ENCODE measurements at regions not wholly inside any gene's neighbourhood (a gene's known extent, or its start where the extent isn't known, plus 50 kb on each side); places are given as distances from the start of the nearest gene placed in this dataset.

DNA sequence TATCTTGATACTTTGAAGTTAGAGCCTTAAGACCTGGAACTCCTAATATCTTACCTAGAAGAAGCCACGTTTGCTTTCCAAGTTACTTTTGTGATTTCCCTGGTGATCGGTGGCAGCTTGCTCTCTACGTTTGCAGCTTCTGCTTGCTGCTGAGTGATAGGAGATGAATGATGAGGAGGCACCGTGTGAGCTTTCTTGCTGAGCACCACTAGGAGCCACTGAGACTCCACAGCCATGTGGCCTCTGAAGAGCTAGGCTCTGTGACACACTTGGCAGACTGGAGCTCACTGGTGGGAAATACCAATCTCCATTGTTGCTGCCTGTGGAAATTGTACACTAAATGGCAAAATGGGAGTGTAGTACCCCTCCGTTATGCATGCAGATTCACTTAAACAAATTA lies 161.8 kb downstream of the IBTK start:
- H3K27me3 ChIP-seq (ENCODE audit: low read length) = no peaks in the 10 kb centered on the region
- H3K9me2 ChIP-seq (replicated peaks; ENCODE audit: low read length) = no peaks in the 10 kb centered on the region
- H3K9me3 ChIP-seq (ENCODE audit: low read length) = no peaks in the 10 kb centered on the region
- H3K36me3 ChIP-seq (ENCODE audit: low read depth, low read length) = no peaks in the 10 kb centered on the region
- no TSS peak for BruUV-seq (replicated peaks)
- H3K4me3 ChIP-seq (ENCODE audit: low read length) = no peak overlapping the region
- H3K27ac ChIP-seq (ENCODE audit: low read length) = no peak overlapping the region
- no peak overlapping the region for H3K9ac ChIP-seq (ENCODE audit: low read length)
- no peaks in the 10 kb centered on the region for H4K20me1 ChIP-seq (ENCODE audit: low read length)
- DNase-seq (no peak), ATAC-seq (no peak)
- no peak overlapping the region for H2AFZ ChIP-seq (ENCODE audit: low read length)
- ChIA-PET POLR2A (ENCODE audit: unreplicated experiment) (no interaction called here), CTCF (no interaction called here)
- no peaks in the 10 kb centered on the region for H3F3A ChIP-seq (ENCODE audit: low read length, unreplicated experiment)
- intact Hi-C loops (cut with micrococcal nuclease) = no loop called here
- H3K79me2 ChIP-seq (ENCODE audit: low read length) = no peaks in the 10 kb centered on the region
- H3K4me2 ChIP-seq (ENCODE audit: low read length) = no peak overlapping the region
- H3K4me1 ChIP-seq (ENCODE audit: insufficient read depth, low read length) = peaks cover 5% of the 10 kb centered on the region
- TF ChIP-seq EZH2 (IDR thresholded peaks at IDR 0.05; ENCODE audit: low read length, unreplicated experiment) = no peak
- no peak for TF ChIP-seq EZH2phosphoT487 (IDR thresholded peaks at IDR 0.05; ENCODE audit: borderline replicate concordance, low read length)
- TF ChIP-seq, protein P1, sequence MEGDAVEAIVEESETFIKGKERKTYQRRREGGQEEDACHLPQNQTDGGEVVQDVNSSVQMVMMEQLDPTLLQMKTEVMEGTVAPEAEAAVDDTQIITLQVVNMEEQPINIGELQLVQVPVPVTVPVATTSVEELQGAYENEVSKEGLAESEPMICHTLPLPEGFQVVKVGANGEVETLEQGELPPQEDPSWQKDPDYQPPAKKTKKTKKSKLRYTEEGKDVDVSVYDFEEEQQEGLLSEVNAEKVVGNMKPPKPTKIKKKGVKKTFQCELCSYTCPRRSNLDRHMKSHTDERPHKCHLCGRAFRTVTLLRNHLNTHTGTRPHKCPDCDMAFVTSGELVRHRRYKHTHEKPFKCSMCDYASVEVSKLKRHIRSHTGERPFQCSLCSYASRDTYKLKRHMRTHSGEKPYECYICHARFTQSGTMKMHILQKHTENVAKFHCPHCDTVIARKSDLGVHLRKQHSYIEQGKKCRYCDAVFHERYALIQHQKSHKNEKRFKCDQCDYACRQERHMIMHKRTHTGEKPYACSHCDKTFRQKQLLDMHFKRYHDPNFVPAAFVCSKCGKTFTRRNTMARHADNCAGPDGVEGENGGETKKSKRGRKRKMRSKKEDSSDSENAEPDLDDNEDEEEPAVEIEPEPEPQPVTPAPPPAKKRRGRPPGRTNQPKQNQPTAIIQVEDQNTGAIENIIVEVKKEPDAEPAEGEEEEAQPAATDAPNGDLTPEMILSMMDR (conservative IDR thresholded peaks at IDR 0.05; ENCODE audit: low read depth, low read length) = no peak

DNA sequence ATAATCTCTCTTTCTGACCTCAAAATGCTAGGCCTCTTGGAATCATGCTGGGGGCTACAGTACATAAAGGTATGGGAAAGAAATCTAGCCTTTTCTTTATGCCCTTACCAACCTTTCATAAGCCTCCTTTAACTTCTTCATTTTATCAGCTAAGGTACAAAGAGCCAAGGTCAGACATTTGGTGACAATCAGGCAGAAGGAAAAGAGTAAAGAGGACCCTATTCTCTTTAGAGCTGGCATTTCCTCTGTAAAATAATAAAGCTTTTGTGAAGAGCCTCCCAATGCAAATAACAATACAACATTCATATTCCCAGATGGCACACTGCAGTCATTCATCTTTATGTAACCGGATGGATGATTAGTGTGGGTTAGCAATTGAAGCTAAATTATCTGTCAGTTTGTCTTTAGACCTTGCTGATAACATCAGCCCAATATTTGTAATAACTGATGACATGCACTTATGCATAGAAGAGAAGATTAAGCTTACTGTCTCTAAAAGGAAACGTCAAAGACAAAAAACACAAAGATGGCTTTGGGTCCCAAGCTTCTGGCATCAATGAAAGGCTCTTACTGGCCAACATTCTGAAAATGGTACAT lies 163.1 kb downstream of the IBTK start:
- no peaks in the 10 kb centered on the region for H3K9me3 ChIP-seq (ENCODE audit: low read length)
- H3K27ac ChIP-seq (ENCODE audit: low read length) = no peak overlapping the region
- H4K20me1 ChIP-seq (ENCODE audit: low read length) = no peaks in the 10 kb centered on the region
- no peaks in the 10 kb centered on the region for H3K79me2 ChIP-seq (ENCODE audit: low read length)
- no peak overlapping the region for H2AFZ ChIP-seq (ENCODE audit: low read length)
- H3K9ac ChIP-seq (ENCODE audit: low read length) = no peak overlapping the region
- no TSS peak for BruUV-seq (replicated peaks)
- CTCF ChIA-PET = no interaction called here
- H3K4me2 ChIP-seq (ENCODE audit: low read length) = no peak overlapping the region
- ATAC-seq (no peak), DNase-seq (no peak)
- TF ChIP-seq, protein P1 (conservative IDR thresholded peaks at IDR 0.05; ENCODE audit: low read depth, low read length) = no peak
- TF ChIP-seq EZH2phosphoT487 (IDR thresholded peaks at IDR 0.05; ENCODE audit: borderline replicate concordance, low read length) = no peak
- TF ChIP-seq EZH2 (IDR thresholded peaks at IDR 0.05; ENCODE audit: low read length, unreplicated experiment) = no peak
- POLR2A ChIA-PET (ENCODE audit: unreplicated experiment) = no interaction called here
- H3F3A ChIP-seq (ENCODE audit: low read length, unreplicated experiment) = no peaks in the 10 kb centered on the region
- peaks cover 5% of the 10 kb centered on the region for H3K4me1 ChIP-seq (ENCODE audit: insufficient read depth, low read length)
- intact Hi-C loops (cut with micrococcal nuclease) = no loop called here
- no peaks in the 10 kb centered on the region for H3K27me3 ChIP-seq (ENCODE audit: low read length)
- no peak overlapping the region for H3K4me3 ChIP-seq (ENCODE audit: low read length)
- no peaks in the 10 kb centered on the region for H3K36me3 ChIP-seq (ENCODE audit: low read depth, low read length)
- H3K9me2 ChIP-seq (replicated peaks; ENCODE audit: low read length) = no peaks in the 10 kb centered on the region

DNA sequence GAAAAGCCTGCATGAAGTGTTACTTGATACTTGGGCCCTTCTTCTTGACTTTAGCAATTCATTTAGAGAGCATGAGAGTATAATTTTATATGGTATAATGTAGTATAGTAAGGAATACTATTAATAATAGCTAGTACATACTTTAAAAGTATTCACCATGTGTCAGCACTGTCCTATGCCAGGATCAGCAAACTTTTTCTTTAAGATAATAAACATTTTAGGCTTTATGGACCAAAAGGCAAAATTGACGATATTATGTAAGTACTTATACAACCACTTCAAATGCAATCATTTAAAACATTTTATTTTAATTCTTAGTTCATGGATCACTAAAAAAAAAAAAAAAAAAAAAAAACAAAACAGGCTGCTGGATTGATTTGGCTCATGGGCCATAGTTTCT lies 163.9 kb downstream of the IBTK start:
- no TSS peak for BruUV-seq (replicated peaks)
- Histone ChIP-seq H3F3A (ENCODE audit: low read length, unreplicated experiment) (no peaks in the 10 kb centered on the region), H3K27ac (ENCODE audit: low read length) (no peak overlapping the region), H3K9me3 (ENCODE audit: low read length) (no peaks in the 10 kb centered on the region), H3K4me3 (ENCODE audit: low read length) (no peak overlapping the region), H2AFZ (ENCODE audit: low read length) (no peak overlapping the region), H3K4me2 (ENCODE audit: low read length) (no peak overlapping the region), H3K9me2 (replicated peaks; ENCODE audit: low read length) (no peaks in the 10 kb centered on the region), H3K27me3 (ENCODE audit: low read length) (no peaks in the 10 kb centered on the region), H3K9ac (ENCODE audit: low read length) (no peak overlapping the region), H3K79me2 (ENCODE audit: low read length) (no peaks in the 10 kb centered on the region), H4K20me1 (ENCODE audit: low read length) (no peaks in the 10 kb centered on the region), H3K36me3 (ENCODE audit: low read depth, low read length) (no peaks in the 10 kb centered on the region), H3K4me1 (ENCODE audit: insufficient read depth, low read length) (peaks cover 5% of the 10 kb centered on the region)
- no peak for ATAC-seq
- TF ChIP-seq EZH2phosphoT487 (IDR thresholded peaks at IDR 0.05; ENCODE audit: borderline replicate concordance, low read length) (no peak), EZH2 (IDR thresholded peaks at IDR 0.05; ENCODE audit: low read length, unreplicated experiment) (no peak)
- TF ChIP-seq, protein P1 (conservative IDR thresholded peaks at IDR 0.05; ENCODE audit: low read depth, low read length) = no peak
- no peak for DNase-seq
- ChIA-PET CTCF (no interaction called here), POLR2A (ENCODE audit: unreplicated experiment) (no interaction called here)
- intact Hi-C loops (cut with micrococcal nuclease) = no loop called here
